ENCODE measurements at regions not wholly inside any gene's neighbourhood (a gene's known extent, or its start where the extent isn't known, plus 50 kb on each side); places are given as distances from the start of the nearest gene placed in this dataset.
"Not testable (repeated sequence)": the region's sequence is repeated elsewhere in the genome, so short reads cannot be mapped to it uniquely, and the experiment has no call there.

- H3K4me3 ChIP-seq (ENCODE audit: low read depth, low read length), result no peak overlapping the region
- no peak for TF ChIP-seq CTCF (IDR thresholded peaks at IDR 0.05; ENCODE audit: low read depth, low read length)
Measured at GRCh38 chr3:153631664-153632063, 469.6 kb downstream of the RAP2B start.

GRCh38 chr3:153633407-153633806 is 471.4 kb downstream of the RAP2B start:
- TF ChIP-seq CTCF (IDR thresholded peaks at IDR 0.05; ENCODE audit: low read depth, low read length), result no peak
- no peak overlapping the region for H3K4me3 ChIP-seq (ENCODE audit: low read depth, low read length)

- TF ChIP-seq CTCF (IDR thresholded peaks at IDR 0.05; ENCODE audit: low read depth, low read length), result no peak
Measured at GRCh38 chr3:153634683-153635082, 472.7 kb downstream of the RAP2B start.

GRCh38 chr3:153639631-153640030 is 477.6 kb downstream of the RAP2B start:
- no peak overlapping the region for H3K4me3 ChIP-seq (ENCODE audit: low read depth, low read length)
- no peak for TF ChIP-seq CTCF (IDR thresholded peaks at IDR 0.05; ENCODE audit: low read depth, low read length)

More at GRCh38 chr3:153634683-153635082, 472.7 kb downstream of the RAP2B start:
- H3K4me3 ChIP-seq (ENCODE audit: low read depth, low read length), result no peak overlapping the region

- no peak overlapping the region for H3K4me3 ChIP-seq (ENCODE audit: low read depth, low read length)
- no peak for TF ChIP-seq CTCF (IDR thresholded peaks at IDR 0.05; ENCODE audit: low read depth, low read length)
Measured at GRCh38 chr3:153640689-153641665, 479.0 kb downstream of the RAP2B start.

GRCh38 chr3:153642576-153642975 is 478.6 kb upstream of the ARHGEF26 start:
- not testable (repeated sequence) for H3K4me3 ChIP-seq (ENCODE audit: low read depth, low read length)

- not testable (repeated sequence) for H3K4me3 ChIP-seq (ENCODE audit: low read depth, low read length)
Measured at GRCh38 chr3:153643471-153643870, 477.7 kb upstream of the ARHGEF26 start.

- TF ChIP-seq CTCF (IDR thresholded peaks at IDR 0.05; ENCODE audit: low read depth, low read length), result no peak
- H3K4me3 ChIP-seq (ENCODE audit: low read depth, low read length), result no peak overlapping the region
Measured at GRCh38 chr3:153649286-153649839, 471.8 kb upstream of the ARHGEF26 start.
